ENCODE measurements at regions not wholly inside any gene's neighbourhood (a gene's known extent, or its start where the extent isn't known, plus 50 kb on each side); places are given as distances from the start of the nearest gene placed in this dataset.
"Not testable (repeated sequence)": the region's sequence is repeated elsewhere in the genome, so short reads cannot be mapped to it uniquely, and the experiment has no call there.

DNA sequence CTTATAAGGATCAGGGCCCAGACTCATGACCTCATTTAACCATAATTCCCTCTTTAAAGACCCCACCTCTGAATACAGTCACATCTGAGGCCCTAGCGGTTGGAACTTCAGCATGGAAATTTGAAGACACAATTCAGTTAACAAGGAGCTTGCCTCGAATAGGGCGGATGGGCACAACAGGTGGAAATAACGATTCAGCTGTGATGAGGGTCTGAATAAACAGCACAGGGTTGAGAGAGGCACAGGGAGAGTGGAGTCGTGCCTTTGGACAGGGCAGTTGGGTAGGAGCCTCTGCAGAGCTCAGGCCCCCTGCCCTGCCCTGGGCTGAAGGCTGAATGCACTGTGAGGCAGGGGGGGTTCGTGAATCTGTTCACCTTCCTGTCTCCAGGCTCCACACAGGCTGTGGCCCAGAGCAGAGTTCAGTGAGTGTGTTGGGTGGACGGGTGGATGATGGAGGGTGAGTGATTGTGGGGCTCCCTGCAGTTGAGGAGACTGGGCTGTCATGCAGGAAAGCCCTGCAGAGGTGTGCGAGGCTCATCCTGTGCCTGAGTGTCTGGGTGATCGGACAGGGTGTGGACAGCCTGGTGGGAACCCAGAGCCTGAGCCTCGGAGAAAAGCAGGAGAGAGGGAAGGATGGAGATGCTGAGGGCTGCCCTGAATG is 243.1 kb downstream of the FOXD2 start:
- no peak for DNase-seq (ENCODE audit: low read depth in 2 of 3, low spot score in 1 of 3)

DNA sequence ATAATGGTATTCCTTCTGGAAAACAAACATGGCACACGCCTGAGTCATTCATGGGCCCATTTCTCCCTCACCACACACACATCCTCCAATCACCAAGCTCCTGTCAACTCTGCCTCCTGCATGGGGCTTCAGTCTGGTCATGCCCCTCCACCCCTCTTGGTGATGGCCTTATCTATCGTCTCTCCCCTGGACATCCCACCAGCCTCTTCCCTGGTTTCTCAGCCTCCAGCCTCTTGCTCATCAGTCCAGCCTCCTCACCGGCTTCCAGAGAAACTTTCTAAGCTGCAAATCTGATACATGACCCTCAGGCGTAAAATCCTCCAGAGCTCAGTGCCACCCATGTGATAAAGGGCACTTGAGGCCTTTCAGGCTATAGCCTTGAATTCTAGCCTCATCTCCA is 243.9 kb downstream of the FOXD2 start:
- DNase-seq (ENCODE audit: low read depth in 2 of 3, low spot score in 1 of 3) = no peak

DNA sequence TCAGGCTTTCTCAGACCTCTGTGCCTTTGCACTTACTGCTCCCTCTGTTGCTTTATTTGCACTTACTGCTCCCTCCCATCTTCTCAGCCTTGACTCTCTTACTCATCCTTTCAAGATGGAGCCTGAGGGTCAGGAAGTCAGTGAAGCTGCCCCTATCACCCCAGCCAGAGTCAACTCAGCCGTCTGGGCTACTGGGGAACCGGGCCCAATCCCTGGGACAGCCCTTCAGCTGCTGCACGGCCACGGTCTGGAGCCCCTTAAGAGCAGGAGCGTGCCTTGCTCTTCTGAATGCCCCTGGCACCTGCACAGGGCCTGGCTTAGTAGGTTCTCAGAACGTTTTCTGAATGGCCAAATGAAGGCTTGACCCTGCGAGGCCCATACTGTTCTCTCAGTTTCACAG is 244.4 kb downstream of the FOXD2 start:
- no peak for DNase-seq (ENCODE audit: low read depth in 2 of 3, low spot score in 1 of 3)

DNA sequence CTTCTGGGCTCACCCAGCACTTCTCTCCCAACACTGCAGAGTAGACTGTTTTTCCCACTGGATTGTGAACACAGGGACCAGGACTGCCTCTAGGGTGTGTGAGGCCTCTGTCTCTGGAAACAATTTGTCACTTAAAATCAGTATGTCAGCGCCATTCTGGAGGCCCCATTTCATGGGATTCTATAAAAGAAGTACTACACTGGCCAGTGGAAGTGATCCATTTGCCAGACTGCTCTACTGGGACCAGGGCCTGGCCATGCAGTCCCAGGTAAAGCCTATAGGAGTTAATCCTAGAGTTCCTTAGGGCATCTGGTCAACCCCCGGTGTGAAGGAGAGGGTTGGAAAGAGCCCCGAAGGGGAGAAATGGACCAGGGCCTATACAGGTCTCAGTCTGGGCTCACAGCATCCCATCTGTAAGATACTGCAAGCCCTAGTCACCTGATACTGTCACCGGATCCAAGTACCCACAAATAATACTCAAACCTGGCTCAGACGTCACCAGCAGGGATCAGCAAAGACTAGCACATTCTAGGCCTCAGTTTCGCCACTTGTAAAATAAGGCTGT is 245.0 kb downstream of the FOXD2 start:
- DNase-seq (ENCODE audit: low read depth in 2 of 3, low spot score in 1 of 3) = no peak

DNA sequence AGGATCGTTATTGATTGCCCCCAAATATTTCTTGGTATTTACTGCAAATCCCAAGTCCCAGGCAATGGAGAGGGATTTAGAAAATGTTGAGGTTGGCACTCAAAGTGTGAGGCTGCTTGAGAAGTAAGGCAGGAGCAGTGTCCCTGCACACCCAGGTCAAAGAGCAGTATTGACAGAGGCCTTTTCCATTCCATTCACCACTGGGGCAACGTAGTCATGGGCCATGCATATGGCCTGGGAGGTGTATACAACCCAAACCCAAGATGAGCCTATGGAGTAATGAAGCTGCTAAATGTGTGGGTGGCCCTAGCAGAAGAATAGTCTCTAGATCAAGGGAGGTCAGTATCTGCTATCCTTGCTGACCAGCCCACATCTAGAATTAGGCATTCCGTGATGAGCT is 245.6 kb downstream of the FOXD2 start:
- DNase-seq (ENCODE audit: low read depth in 2 of 3, low spot score in 1 of 3) = no peak

DNA sequence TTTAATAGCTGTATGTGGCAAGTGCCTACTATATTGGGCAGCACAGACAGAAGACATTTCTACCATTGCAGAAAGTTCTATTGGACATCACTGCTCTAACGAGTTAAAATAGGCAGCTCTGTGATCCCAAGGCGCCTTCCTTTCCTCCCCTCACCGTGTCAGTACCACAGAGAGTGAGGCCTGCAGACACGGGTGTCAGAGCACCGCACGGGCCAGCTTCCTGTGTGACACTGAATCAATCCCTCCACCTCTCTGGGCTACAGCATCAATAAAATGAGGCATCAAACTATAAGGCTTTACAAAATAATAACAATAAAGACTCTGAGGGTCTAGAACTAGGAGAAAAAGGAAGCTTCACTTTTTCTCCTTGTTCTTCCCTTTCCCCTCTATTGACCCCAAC is 246.7 kb downstream of the FOXD2 start:
- no peak for DNase-seq (ENCODE audit: low read depth in 2 of 3, low spot score in 1 of 3)

DNA sequence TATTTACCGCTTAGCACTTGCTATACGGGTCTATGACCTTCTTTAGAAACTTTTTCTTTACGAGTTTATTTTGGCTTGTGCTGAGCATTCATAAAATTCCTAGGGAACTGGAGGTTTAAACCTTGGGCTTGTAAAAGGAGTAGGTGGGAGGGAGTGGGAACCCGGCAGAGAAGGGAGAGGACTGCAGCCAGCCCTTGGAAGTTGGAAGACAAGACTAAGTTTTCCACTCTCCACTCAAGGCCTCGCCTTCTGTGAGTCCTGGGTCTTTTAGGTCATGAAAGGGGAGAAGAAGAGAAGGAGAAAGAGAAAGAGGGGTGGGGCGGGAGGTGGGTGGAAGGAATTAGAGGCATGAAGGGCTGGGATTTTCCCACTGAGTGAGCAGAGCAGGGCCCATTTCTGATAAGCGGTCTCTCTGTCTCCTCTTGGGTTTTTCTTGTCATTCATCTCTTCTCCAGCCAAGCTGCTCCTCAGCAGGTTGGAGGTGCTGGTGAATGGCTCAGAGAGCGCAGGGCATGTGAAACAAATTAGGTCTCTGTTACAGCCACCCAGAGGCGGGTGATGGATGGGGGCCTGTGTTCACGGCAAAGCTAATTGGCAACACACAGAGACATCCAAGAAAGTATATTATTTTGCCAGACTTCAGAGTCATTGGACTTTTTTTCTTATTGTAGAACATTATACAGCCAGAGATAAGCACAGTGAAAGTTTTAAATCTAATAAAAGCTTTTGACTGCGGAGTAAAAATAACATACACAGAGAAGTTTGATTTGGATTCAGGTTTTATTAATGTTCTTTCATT is 247.3 kb downstream of the FOXD2 start:
- no peak for DNase-seq (ENCODE audit: low read depth in 2 of 3, low spot score in 1 of 3)

DNA sequence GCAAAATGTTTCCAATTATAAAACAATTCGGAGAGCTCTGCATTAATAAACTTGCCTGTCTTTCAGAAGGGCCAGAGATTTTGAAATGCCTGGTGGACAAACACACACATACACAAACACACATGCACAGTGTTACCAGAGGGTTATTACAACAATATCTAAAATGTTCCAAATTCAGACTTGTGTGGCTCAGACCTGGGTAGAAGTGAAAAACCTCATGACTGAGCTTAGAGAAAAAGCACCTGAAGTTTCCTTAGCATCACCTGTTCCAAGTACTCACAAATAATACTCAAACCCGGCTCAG is 247.9 kb downstream of the FOXD2 start:
- no peak for DNase-seq (ENCODE audit: low read depth in 2 of 3, low spot score in 1 of 3)

DNA sequence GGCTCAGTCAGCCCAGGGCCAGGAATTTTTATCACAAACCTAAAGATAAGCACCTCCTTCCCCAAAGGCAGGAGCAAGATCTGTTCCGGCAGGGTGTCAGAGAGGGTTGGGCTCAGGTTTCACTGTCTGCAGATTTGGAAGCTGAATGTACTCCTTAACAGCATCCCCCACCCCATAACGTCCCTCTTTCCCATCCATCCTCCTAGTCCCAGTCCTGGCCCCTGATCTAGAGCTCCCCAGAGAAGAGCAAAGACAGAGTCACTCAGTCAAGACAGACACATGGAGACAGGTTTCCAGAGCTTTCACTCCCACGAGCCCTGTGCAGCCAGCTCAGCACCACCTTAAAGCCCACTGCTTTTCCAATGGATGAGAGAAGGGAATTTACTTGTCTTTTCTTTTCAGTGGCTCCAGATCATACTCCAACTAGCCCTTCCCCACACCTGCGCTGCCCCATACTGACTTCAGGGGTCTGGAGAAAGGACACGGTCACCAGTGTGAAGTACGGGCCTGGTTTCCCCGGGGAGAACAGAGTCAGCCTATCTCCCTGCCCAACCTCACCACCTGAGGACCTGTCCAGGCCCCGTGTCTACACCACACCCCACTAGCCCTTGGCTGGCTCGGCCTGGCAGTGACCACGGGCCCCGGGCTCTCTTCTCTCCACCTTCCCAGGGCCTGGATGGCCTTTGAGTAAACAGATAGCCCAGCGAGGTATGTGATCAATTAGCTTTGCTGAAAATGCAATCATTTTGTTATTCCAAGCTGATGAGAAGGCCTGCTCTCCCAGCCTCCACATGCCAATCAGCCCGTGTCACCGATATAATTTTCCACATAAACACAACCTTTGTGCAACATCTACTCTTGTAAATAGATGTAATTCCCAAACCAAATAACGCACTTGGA is 249.1 kb downstream of the FOXD2 start:
- no peak for DNase-seq (ENCODE audit: low read depth in 2 of 3, low spot score in 1 of 3)

DNA sequence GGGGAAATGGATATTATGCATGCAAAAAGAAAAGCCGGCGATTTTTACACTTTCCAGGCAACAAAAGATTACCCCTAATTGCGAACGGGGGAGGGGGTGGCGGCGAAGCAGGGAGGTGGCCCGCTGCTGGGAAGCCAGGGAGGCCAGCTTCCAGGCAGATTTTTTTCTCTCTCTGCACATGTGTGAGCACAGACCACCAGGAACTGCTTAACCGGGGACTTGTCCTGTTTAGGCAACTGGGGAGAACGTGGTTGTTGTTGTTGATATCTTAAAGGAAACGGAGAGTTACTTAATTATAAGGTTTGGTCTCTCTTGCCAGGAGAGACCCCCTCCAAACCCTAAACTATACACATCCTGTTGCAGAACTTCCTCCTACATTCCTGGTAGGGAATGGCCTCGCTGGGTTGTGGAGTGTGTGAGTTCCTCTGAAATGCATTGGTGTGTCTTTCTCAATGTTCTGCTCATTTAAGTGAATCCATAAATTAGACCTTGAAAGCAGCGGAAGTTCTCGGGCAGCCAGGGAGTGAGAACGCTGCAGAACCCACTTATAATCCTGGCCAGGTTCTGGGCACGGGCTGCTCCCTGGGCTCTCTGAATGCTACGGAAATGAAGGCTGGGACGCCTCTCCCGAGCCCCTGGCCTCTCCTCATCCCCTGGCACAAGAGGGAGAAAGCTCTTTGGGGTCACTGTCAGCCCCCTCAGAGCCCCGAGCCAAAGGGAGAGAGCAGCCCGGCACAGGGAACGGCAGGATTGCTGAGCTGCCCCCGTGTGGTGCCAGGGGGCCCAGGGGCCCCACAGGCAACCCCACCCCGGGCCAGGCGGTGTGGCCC is 250.0 kb downstream of the FOXD2 start:
- no peak for DNase-seq (ENCODE audit: low read depth in 2 of 3, low spot score in 1 of 3)

DNA sequence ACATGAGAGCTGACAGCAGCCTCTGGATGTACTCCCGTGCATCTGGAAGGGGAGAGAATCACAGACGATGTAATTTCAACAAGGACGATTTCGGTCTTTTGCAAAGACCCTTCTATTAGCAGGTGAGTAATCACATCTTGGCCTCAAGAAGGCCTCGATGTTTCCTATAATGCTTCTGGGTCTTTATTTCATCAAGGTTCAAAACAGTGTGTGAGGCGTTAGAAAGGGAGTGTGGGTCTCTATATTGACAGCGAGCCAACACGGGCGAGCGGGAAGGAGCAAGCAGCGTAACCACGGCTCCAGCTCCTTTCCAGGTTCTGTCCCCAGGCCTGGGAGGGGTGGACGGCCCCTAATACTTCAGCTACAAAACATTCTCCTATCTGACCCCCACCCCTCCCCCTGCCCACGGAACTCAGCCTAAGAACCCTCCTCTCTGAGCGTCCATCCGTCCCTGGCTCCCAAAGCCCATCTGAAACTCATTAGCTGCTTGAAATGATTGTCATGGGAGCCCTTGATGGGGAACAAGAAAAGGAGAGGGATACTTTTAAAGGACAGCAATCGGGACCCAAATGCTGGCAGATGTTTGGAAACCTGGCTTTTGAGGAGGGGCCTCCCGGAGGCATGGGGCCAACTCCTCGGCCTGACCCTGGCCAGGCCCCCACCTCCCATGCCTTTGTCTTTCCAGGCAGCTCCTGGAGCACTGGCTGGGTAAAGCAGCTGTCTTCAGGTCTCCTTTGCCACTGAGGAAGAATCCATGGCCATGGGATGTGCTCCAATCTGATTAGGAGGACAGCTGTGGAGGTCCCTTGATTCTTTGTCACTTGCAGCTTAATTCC is 250.8 kb downstream of the FOXD2 start:
- DNase-seq (ENCODE audit: low read depth in 2 of 3, low spot score in 1 of 3) = no peak

DNA sequence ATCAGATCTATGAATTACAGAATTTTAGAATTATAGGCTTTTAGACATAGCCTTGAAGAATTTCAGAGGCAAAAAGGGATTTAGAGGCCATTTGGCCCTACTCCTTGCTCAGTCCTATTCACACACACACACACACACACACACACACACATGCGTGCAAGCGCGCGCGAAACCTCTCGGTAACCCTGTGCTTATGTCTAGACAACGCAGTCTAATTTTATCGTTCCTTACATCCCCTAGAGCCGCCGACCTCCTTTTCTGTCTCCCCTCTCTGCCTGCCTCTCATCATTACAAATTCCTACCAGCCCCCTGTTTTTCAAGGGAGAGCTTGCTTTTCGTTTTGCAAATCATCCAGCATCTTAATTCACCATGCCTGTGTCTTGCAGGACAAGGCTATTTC is 252.1 kb downstream of the FOXD2 start:
- no peak for DNase-seq (ENCODE audit: low read depth in 2 of 3, low spot score in 1 of 3)

DNA sequence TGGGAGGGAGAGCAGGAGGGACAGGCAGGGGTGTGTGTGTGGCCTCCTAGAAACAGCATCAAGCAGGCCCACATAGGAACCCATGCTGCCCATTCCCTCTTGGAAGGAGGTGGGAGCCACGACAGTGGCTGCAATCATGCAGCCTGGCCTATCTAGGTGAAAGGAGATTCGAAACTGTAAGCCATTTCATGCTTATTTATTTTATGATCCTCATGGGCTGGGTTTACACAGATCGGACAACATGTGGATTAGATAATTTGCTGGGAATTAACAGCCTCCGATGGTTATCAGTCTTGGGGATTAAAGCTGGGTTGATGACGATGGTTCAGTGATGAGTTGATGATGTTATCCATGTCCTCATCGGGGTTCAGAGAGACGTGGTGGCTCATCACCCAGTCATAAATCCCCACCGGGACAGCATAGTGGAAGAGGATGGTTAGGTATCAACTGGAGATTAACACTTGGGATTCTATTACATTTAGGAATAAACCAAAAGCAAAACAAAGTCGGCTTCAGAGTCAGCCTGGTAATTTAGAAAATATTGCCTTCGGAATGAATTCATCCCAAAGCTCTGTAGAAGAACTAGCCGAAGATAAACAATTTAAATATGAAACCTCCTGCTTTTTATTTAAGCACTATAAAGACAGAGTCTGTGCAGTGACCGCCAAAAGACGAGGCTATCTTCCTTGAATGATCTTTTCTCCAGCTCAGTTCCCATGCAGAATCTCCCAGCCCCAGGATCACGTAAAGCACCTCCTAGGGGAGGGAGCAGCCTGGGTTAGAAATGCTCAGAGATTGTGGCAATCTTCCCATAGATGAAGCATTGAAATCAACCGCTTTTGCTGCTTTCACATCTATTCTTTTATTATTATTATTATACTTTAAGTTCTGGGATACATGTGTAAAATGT is 252.8 kb downstream of the FOXD2 start:
- DNase-seq (ENCODE audit: low read depth in 2 of 3, low spot score in 1 of 3) = no peak

DNA sequence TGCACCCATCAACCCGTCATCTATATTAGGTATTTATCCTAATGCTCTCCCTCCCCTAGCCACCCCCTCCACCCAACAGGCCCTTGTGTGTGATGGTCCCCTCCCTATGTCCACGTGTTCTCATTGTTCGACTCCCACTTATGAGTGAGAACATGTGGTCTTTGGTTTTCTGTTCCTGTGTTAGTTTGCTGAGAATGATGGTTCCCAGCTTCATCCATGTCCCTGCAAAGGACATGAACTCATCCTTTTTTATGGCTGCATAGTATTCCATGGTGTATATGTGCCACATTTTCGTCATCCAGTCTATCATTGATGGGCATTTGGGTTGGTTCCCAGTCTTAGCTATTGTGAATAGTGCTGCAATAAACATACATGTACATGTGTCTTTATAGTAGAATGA is 253.4 kb downstream of the FOXD2 start:
- not testable (repeated sequence) for DNase-seq (ENCODE audit: low read depth in 2 of 3, low spot score in 1 of 3)

DNA sequence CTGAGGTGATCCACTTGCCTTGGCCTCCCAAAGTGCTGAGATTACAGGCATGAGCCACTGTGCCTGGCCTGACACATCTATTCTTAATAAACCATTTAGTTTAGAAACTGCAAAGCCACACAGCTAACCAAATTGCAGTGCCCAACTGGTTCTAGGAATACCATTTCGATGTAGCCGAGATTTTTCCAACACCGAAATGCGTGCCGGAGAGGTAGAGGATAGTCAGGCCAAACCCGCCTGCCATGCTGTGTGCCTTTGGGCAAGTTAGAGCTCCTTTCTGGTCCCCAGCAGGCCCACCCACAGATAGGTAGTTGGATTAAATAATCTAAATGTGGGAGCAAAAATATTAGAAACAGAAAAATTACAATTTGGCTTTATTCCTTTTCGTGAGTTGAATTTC is 254.4 kb downstream of the FOXD2 start:
- no peak for DNase-seq (ENCODE audit: low read depth in 2 of 3, low spot score in 1 of 3)

DNA sequence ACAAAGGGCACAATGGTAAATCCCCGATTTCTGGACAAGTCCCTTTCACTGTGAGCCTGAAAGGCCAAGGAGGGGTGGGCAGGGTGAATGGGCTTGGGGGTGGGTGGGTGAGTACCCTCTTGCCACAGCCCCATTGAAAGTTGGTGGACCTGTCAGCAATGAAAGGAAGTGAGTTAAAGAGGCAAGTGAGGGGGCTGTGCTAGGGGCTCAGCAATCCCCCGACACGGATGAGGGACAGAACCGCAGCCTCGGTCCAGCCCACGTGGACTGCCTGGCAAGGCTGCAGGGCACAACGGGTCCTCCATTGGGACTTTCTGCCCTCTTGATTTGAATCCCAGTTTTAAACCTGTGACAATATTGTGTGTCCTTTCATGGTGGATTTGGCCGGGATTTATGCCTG is 255.3 kb downstream of the FOXD2 start:
- DNase-seq (ENCODE audit: low read depth in 2 of 3, low spot score in 1 of 3) = no peak

DNA sequence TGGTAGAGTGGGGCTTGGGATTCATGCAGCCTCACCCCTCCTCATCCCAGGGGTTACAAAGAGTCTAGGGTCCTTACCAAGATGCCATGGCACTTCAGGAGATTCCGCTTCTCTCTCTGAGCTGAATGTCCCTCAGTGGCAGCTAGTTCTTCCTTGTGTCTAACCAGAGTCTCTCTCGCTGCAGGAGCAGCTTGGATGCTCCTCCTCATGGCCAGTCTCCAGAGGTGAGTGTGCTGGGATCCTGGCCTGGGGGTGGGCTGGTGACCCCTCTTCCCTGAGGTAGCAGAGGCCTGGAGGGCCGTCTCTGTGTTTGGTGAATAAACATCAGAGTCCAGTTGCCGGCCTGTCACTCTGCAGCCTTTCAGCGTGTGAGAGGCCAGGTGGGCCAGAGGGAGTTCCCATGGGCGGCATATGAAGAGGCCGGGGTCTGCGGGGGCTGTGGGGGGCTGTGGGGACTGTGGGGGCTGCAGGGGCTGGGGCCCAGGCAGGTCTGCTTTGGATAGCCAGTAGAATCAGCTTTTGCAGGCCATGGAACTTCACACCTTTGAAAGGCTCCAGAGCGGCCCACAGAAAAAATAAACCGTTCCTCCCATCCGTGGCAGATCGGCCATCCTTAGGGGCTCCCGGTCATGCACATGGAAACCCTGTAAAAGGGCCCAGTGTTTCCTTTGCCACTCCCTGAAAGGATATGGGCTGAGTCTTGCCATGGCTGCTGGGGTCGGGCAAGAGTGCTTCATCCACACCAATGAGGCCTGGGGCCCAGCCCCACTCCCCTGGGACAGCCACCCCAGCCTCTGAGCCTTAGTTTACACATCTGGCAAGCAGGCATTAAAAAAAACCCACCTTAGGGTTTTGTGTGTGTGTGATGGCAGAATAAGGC is 256.4 kb downstream of the FOXD2 start:
- no peak for DNase-seq (ENCODE audit: low read depth in 2 of 3, low spot score in 1 of 3)

DNA sequence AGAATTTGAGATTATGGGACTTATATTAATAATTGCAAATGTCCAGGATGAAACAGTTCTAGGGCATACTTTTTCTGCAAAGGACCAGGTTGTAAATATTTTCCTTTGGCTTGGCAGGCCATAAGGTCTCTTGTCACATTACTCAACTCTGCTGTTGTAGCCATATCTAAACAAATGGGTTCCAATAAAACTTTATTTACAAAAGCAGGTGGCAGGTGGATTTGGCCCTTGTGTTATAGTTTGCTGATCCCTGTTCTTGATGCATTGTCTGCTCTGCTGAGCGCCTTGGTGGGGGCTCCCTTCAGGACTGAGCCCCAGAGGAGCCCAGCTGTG is 258.5 kb downstream of the FOXD2 start:
- DNase-seq (ENCODE audit: low read depth in 2 of 3, low spot score in 1 of 3) = no peak

All from stimulated activated CD4-positive, alpha-beta T cell treated with anti-CD3 and anti-CD28 coated beads, Interleukin-12 subunit alpha, Interleukin-12 subunit beta, amount 100 ng/mL, for 48 hours (primary cell).